ENCODE measurements at regions not wholly inside any gene's neighbourhood (a gene's known extent, or its start where the extent isn't known, plus 50 kb on each side); places are given as distances from the start of the nearest gene placed in this dataset.
A peak's percentile ranks its signal among the peaks of the same experiment; 100 is the strongest.

- Histone ChIP-seq H2AFZ (ENCODE audit: low read depth, low read length) (no peak overlapping the region), H3K4me1 (ENCODE audit: low read length) (peaks cover 17% of the 10 kb centered on the region), H3K9me3 (ENCODE audit: insufficient read depth, low read length) (no peaks in the 10 kb centered on the region), H3K9ac (ENCODE audit: low read length) (no peak overlapping the region), H3K4me3 (ENCODE audit: low read length) (no peak overlapping the region), H3K4me2 (ENCODE audit: low read length) (no peak overlapping the region), H4K20me1 (ENCODE audit: insufficient read depth, low read length) (no peaks in the 10 kb centered on the region), H3K79me2 (ENCODE audit: low read length) (no peaks in the 10 kb centered on the region), H3K36me3 (replicated peaks; ENCODE audit: low read depth, low read length) (no peaks in the 10 kb centered on the region), H3K27ac (ENCODE audit: low read length) (no peak overlapping the region), H3K27me3 (ENCODE audit: low read depth, low read length) (peaks cover 3% of the 10 kb centered on the region; the same call in 1 of the 2 replicates)
- TF ChIP-seq CTCF (IDR thresholded peaks at IDR 0.05; ENCODE audit: low read depth, low read length): no peak
- TF ChIP-seq EZH2phosphoT487 (IDR thresholded peaks at IDR 0.05; ENCODE audit: low read depth): no peak
Observed at GRCh38 chr13:76014406-76015318, 378.5 kb downstream of the LMO7 start.

GRCh38 chr13:76012091-76012721 lies 376.1 kb downstream of the LMO7 start:
- Histone ChIP-seq H3K36me3 (replicated peaks; ENCODE audit: low read depth, low read length) (no peaks in the 10 kb centered on the region), H3K79me2 (ENCODE audit: low read length) (no peaks in the 10 kb centered on the region), H3K4me2 (ENCODE audit: low read length) (peak overlapping the region; percentile 11), H3K4me1 (ENCODE audit: low read length) (peaks cover 15% of the 10 kb centered on the region), H3K27me3 (ENCODE audit: low read depth, low read length) (peaks cover 3% of the 10 kb centered on the region; the same call in 1 of the 2 replicates), H3K4me3 (ENCODE audit: low read length) (no peak overlapping the region), H3K27ac (ENCODE audit: low read length) (no peak overlapping the region), H2AFZ (ENCODE audit: low read depth, low read length) (no peak overlapping the region), H4K20me1 (ENCODE audit: insufficient read depth, low read length) (no peaks in the 10 kb centered on the region), H3K9ac (ENCODE audit: low read length) (no peak overlapping the region), H3K9me3 (ENCODE audit: insufficient read depth, low read length) (no peaks in the 10 kb centered on the region)
- no peak for TF ChIP-seq EZH2phosphoT487 (IDR thresholded peaks at IDR 0.05; ENCODE audit: low read depth)
- TF ChIP-seq CTCF (IDR thresholded peaks at IDR 0.05; ENCODE audit: low read depth, low read length): no peak

- peaks cover 11% of the 10 kb centered on the region for H3K4me1 ChIP-seq (ENCODE audit: low read length)
- no peaks in the 10 kb centered on the region for H4K20me1 ChIP-seq (ENCODE audit: insufficient read depth, low read length)
- H3K4me3 ChIP-seq (ENCODE audit: low read length): no peak overlapping the region
- no peak overlapping the region for H3K4me2 ChIP-seq (ENCODE audit: low read length)
- no peak overlapping the region for H3K27ac ChIP-seq (ENCODE audit: low read length)
- peaks cover 3% of the 10 kb centered on the region; the same call in 1 of the 2 replicates for H3K27me3 ChIP-seq (ENCODE audit: low read depth, low read length)
- no peak overlapping the region for H2AFZ ChIP-seq (ENCODE audit: low read depth, low read length)
- no peak overlapping the region for H3K9ac ChIP-seq (ENCODE audit: low read length)
- no peaks in the 10 kb centered on the region for H3K36me3 ChIP-seq (replicated peaks; ENCODE audit: low read depth, low read length)
- no peaks in the 10 kb centered on the region for H3K79me2 ChIP-seq (ENCODE audit: low read length)
- H3K9me3 ChIP-seq (ENCODE audit: insufficient read depth, low read length): no peaks in the 10 kb centered on the region
- no peak for TF ChIP-seq EZH2phosphoT487 (IDR thresholded peaks at IDR 0.05; ENCODE audit: low read depth)
- no peak for TF ChIP-seq CTCF (IDR thresholded peaks at IDR 0.05; ENCODE audit: low read depth, low read length)
Observed at GRCh38 chr13:76009267-76009890, 373.2 kb downstream of the LMO7 start.

GRCh38 chr13:76004416-76004815 lies 368.3 kb downstream of the LMO7 start:
- Histone ChIP-seq H4K20me1 (ENCODE audit: insufficient read depth, low read length) (no peaks in the 10 kb centered on the region), H3K4me3 (ENCODE audit: low read length) (no peak overlapping the region), H3K9me3 (ENCODE audit: insufficient read depth, low read length) (no peaks in the 10 kb centered on the region), H3K36me3 (replicated peaks; ENCODE audit: low read depth, low read length) (no peaks in the 10 kb centered on the region), H3K4me2 (ENCODE audit: low read length) (no peak overlapping the region), H2AFZ (ENCODE audit: low read depth, low read length) (no peak overlapping the region), H3K27ac (ENCODE audit: low read length) (no peak overlapping the region), H3K27me3 (ENCODE audit: low read depth, low read length) (no peaks in the 10 kb centered on the region), H3K9ac (ENCODE audit: low read length) (no peak overlapping the region), H3K79me2 (ENCODE audit: low read length) (no peaks in the 10 kb centered on the region), H3K4me1 (ENCODE audit: low read length) (no peaks in the 10 kb centered on the region)
- TF ChIP-seq EZH2phosphoT487 (IDR thresholded peaks at IDR 0.05; ENCODE audit: low read depth) (no peak), CTCF (IDR thresholded peaks at IDR 0.05; ENCODE audit: low read depth, low read length) (no peak)
